ENCODE measurements at regions not wholly inside any gene's neighbourhood (a gene's known extent, or its start where the extent isn't known, plus 50 kb on each side); places are given as distances from the start of the nearest gene placed in this dataset.

GRCh38 chr2:187213798-187214197 lies 234.3 kb downstream of the CALCRL start (continued):
- TF ChIP-seq ATF6 (CRISPR knock-in tag; IDR thresholded peaks at IDR 0.05) (no peak), NR1H2 (CRISPR knock-in tag; IDR thresholded peaks at IDR 0.05) (no peak), ZNF263 (CRISPR knock-in tag; IDR thresholded peaks at IDR 0.05; ENCODE audit: low read depth) (no peak), FOXK1 (CRISPR knock-in tag; IDR thresholded peaks at IDR 0.05) (no peak), MAX (CRISPR knock-in tag; IDR thresholded peaks at IDR 0.05) (no peak), NR3C1 (CRISPR knock-in tag; conservative IDR thresholded peaks at IDR 0.05; ENCODE audit: low read depth) (no peak), GRHL2 (CRISPR knock-in tag; IDR thresholded peaks at IDR 0.05; ENCODE audit: insufficient replicate concordance, severe bottlenecking) (no peak), ZNF317 (CRISPR knock-in tag; IDR thresholded peaks at IDR 0.05; ENCODE audit: borderline replicate concordance, low read depth) (no peak), TCF7 (CRISPR knock-in tag; IDR thresholded peaks at IDR 0.05; ENCODE audit: low read depth) (no peak), NFATC4 (CRISPR knock-in tag; IDR thresholded peaks at IDR 0.05) (no peak), ZNF138 (CRISPR knock-in tag; conservative IDR thresholded peaks at IDR 0.05) (no peak)
- TF ChIP-seq, protein P1, sequence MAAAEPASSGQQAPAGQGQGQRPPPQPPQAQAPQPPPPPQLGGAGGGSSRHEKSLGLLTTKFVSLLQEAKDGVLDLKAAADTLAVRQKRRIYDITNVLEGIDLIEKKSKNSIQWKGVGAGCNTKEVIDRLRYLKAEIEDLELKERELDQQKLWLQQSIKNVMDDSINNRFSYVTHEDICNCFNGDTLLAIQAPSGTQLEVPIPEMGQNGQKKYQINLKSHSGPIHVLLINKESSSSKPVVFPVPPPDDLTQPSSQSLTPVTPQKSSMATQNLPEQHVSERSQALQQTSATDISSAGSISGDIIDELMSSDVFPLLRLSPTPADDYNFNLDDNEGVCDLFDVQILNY (CRISPR knock-in tag; IDR thresholded peaks at IDR 0.05), result no peak
- TF ChIP-seq, protein P2, sequence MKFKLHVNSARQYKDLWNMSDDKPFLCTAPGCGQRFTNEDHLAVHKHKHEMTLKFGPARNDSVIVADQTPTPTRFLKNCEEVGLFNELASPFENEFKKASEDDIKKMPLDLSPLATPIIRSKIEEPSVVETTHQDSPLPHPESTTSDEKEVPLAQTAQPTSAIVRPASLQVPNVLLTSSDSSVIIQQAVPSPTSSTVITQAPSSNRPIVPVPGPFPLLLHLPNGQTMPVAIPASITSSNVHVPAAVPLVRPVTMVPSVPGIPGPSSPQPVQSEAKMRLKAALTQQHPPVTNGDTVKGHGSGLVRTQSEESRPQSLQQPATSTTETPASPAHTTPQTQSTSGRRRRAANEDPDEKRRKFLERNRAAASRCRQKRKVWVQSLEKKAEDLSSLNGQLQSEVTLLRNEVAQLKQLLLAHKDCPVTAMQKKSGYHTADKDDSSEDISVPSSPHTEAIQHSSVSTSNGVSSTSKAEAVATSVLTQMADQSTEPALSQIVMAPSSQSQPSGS (CRISPR knock-in tag; IDR thresholded peaks at IDR 0.05; ENCODE audit: borderline replicate concordance, low read depth), result no peak

DNA sequence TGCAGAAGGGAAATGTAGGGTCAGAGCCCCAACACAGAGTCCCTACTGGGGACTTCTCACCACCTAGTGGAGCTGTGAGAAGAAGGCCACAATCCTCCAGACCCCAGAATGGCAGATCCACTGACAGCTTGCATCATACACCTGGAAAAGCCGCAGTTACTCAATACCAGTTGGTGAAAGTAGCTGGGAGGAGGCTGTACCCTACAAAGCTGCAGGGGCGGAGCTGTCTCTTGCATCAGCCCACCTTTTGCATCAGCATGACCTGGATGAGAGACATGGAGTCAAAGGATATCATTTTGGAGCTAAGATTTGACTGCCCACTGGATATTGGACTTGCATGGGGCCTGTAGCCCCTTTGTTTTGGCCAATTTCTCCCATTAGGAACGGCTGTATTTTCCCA lies 237.3 kb downstream of the CALCRL start:
- POLR2A ChIA-PET, result no interaction called here

More for the DNA sequence above, 237.3 kb downstream of the CALCRL start:
- peaks cover 35% of the 10 kb centered on the region for H3K9me3 Mint-ChIP-seq
- TF ChIP-seq GABPB1 (CRISPR knock-in tag; IDR thresholded peaks at IDR 0.05) (peak; percentile 93), TEAD1 (CRISPR knock-in tag; IDR thresholded peaks at IDR 0.05) (no peak), ZNF281 (CRISPR knock-in tag; IDR thresholded peaks at IDR 0.05) (no peak)
- H3K4me3 Mint-ChIP-seq, result no peak overlapping the region
- CTCF ChIA-PET, result no interaction called here
- no peak overlapping the region for H3K27ac Mint-ChIP-seq
- peaks cover 29% of the 10 kb centered on the region for H3K36me3 Mint-ChIP-seq
- H3K27me3 Mint-ChIP-seq (ENCODE audit: low read depth), result no peaks in the 10 kb centered on the region
- no peak for ATAC-seq
- peaks cover 26% of the 10 kb centered on the region for H3K4me1 Mint-ChIP-seq
- no peak for DNase-seq (ENCODE audit: low spot score)
